ENCODE measurements at regions not wholly inside any gene's neighbourhood (a gene's known extent, or its start where the extent isn't known, plus 50 kb on each side); places are given as distances from the start of the nearest gene placed in this dataset.

- TF ChIP-seq, protein P1, sequence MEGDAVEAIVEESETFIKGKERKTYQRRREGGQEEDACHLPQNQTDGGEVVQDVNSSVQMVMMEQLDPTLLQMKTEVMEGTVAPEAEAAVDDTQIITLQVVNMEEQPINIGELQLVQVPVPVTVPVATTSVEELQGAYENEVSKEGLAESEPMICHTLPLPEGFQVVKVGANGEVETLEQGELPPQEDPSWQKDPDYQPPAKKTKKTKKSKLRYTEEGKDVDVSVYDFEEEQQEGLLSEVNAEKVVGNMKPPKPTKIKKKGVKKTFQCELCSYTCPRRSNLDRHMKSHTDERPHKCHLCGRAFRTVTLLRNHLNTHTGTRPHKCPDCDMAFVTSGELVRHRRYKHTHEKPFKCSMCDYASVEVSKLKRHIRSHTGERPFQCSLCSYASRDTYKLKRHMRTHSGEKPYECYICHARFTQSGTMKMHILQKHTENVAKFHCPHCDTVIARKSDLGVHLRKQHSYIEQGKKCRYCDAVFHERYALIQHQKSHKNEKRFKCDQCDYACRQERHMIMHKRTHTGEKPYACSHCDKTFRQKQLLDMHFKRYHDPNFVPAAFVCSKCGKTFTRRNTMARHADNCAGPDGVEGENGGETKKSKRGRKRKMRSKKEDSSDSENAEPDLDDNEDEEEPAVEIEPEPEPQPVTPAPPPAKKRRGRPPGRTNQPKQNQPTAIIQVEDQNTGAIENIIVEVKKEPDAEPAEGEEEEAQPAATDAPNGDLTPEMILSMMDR (IDR thresholded peaks at IDR 0.05): no peak
- no peak for TF ChIP-seq POLR2A (IDR thresholded peaks at IDR 0.05)
Measured at GRCh38 chr2:12267042-12267441, 449.7 kb upstream of the TRIB2 start.
